Suppressor macrophage treated with lipopolysaccharide for 1 hour (primary cell): ENCODE measurements at regions not wholly inside any gene's neighbourhood (a gene's known extent, or its start where the extent isn't known, plus 50 kb on each side); places are given as distances from the start of the nearest gene placed in this dataset.

ENCODE experiments used
- DNase-seq, 3 donors: peaks; one replicate each; pipeline ENCODE4 v3.0.0-alpha.2; 2020 to 2022

DNA sequence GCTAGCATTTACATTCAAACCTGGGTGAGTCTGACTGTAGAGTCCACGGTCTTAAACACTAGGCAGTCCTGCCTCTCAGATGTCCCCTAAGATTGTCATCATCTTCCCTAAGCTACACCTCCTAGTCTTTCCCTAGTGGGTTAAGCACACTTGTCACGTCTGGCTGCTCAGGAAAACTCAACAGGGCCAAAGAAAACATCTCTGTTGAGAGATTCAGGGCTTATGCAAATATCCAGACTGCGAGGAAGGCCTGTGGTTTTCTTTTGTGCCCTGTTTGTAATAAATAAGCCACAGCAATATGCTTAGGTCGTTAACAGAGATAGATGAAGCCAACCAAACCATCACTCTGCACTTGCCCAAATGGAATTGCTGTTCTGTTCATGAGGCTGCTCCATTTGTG is 472.6 kb upstream of the DEPDC1 start:
- DNase-seq, result no peak

DNA sequence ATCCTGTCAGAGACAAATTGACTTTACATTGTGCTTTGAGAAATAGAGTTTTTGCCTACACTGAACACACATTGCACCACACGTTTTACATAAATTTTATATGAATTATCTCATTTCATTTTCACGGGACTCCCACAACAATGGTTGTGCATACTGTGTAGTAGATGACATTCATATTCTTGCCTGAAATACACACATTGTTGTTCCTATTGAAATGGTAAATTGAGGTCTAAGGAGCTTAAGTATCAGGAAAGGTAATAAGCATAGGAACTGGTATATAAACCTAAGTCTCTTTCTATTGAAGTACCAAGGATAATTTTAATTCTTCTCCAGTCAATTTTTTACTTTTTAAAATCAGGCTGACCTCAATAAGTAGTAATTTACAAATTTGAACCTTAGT is 473.7 kb upstream of the DEPDC1 start:
- DNase-seq, result no peak

DNA sequence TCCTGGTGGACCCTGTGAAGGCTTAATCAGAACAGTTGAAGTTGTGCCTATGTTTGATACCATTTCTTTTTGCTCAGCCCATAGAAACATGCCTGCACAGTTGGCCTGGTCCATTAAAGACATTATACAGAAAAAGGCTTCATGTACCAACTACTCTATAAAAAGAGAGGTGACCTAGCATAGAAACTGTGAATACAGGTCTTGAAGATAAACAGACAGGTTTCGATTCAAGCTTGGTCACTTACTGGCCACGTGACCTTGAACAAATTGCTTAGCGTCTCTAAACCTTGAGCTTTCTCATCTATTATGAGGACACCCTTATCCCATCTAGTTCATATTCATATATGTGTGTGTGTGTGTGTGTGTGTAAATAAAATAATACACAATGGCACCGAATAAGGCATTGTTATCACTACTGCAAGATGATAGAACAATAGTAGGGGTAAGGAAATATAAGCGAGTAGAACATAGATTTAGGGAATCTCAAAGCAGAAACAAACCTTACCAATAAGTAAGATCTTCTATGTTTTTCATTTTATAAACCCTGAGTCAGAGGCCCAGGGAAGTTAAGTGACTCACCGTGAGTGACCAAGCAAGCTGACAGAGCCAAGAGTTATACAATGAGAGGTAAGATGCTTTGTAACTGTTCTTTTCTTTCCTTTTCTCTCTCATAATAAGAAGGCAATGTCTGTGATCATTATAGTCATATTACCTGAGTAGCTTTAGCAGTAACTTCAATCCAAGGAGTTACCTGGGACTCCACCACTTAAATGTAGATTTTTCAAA is 476.8 kb upstream of the DEPDC1 start:
- no peak for DNase-seq

DNA sequence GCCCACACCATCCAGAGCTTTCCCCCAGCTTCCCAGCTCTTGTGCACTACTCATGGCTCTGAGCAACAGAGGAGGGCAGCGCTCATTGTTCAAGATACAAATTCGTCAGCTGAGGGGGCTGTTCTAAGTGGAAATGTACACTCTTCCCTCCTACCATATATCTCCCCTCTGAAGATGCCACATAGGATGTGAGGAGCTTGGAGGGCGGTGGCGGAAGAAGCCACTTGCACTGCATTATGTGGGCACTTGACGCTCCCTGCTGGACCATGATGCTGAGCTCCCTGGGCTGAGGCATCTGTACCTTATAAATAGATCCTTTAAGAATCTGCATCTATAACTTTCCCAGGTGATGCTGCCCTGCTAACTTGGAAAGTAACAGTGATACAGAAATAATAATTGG is 477.6 kb upstream of the DEPDC1 start:
- DNase-seq, result no peak

DNA sequence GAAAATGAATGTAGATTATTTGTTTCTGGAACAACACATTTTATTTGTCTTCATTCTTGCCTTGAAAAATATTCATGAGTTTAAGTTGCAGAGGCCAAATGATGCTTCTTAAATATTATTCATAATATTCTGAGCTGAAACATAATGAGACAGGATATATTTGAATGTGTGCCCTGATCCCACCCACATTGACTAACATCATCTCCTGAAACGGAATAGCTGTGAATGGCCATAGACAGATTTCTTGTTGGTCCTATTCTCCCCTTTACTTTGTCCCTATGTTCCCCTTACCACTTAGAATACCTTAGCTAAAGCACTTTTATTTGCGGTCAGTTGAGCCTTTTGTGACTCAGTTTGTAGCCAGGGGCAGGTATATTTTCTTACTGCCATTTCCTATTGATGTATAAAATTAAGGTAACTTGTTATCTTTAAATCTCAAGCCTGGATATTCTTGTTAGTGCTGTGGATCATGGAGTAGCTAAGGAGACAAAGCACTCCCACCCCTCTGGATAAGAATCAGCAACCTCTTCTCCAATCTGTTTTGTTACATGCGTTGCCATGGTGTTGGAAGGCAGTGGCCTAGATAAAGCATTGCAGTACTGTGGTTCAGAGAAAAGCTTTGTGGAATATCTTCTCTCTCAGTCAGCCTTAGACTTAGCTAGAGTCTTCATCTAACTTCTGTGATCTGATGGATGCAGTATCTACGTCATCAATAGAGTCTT is 478.5 kb upstream of the DEPDC1 start:
- DNase-seq, result no peak

DNA sequence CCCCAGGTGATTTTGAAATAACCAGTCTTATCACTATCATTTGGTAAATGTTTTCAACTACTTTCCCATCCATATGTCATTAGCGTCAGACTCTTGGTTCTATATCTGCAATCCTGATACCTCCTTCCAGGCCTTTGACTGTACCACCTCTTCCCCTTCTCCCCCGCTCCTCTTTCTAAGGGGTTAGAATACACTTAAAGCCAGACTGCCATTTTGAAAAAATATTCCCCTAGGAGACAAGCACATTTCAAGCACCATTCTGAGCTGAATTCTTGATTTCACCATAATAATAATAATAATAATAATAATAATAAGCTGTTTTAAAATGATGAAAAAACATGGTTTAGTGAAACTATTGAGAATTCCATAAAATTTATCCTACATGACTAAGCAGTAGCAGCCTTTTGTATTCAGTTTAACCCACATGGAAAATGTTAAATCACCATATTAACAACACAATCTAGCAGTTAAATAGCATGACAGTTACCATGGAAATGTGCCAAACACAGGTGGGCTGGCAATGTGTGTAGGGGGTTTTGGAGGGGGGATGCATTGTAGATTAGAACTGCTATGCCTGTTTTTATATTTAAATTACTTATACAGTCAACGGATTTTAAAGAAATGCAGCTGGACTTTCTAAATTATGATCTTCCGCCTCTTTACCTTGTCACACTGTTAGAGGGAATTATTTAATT is 480.2 kb upstream of the DEPDC1 start:
- no peak for DNase-seq

DNA sequence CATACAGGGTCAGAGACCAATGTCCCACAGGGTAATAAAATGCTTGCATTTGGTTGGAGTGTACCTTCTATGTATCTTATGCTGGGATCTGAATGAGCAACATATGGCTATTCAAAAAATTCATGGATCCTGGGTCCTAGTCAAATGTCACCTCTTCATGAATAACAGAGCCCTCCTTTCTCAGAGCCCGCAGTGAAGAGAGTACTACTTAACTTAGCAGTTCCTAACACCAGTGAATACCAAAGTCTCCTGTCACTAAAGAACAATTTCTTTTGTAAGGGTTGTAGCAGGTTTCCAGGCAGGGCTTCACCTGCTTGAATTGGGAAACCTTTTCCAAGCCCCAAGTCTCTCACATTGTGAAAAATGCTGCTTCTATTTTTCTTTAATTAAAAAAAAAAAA is 483.0 kb upstream of the DEPDC1 start:
- no peak for DNase-seq

DNA sequence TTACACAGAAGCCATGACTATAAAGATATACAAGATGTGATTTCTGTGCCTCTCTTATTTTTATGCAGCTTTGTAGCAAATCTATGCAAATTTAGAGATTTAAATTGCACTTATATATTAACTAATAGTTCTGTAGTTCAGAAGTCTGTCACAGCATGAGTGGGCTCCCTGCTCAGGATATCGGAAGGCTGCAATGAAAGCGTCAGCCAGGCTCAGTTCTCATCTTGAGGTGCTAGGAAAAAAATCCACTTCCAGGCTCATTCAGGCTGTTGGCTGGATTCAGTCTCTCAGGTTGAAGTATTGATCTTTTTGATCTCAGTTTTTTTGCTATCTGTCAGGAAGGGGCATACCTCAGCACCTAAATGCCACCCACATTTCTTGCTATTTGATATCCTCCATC is 487.4 kb upstream of the DEPDC1 start:
- no peak for DNase-seq

DNA sequence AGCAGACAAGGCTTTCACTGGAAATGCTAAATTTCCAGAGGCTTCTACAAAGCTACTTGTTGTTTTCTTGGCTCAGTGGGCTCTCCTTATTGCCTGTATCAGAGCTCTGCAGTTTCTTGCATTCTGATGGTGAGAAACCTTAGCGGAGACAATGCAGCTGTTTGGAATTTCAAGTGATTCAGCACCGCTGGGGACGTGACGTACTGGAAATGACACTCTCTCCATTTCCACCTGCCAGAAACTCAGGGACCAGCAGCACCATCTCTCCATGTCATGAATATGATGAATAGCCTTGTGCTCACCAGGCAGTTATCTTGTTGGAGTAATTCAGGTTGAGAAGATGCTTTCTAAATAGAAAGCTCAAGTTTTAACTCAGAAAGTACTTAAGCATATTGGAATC is 497.2 kb upstream of the DEPDC1 start:
- DNase-seq, result no peak

DNA sequence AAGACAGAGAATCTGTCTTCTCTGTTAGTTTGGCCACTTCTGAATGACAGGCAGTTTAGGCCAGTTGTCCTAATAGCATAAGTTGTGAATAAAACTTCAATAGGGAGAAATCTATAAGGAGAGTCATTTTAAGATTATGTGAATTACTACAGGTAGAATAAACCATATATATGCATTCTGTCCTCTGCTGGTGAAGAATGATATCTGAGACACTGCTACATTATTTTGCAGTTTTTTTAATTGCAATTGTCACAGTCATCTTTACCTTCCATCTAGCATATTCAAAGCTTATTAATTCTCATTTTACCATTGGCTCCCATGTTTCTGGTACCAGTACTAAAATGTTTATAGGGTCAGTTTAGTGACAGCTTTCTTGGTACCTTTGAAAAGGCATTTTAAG is 519.6 kb upstream of the DEPDC1 start:
- no peak for DNase-seq

DNA sequence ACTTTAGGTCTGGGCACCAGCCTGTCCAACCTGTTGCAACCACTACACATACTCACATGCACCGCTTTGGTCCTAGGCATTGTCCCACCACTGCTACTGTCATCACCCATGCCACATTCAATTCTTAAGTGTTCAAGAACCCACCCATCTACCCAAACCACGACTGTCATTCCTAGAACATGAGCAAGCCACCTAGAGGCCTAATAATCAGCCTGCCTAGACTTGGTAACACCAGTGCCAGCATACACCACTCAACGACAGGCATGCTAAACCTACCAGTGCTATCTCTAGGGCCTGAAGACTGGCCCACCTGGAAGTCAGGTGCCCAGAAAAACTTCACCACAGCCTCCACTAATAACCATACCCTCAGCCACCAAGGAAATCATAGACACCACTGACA is 532.8 kb upstream of the DEPDC1 start:
- DNase-seq, result no peak

DNA sequence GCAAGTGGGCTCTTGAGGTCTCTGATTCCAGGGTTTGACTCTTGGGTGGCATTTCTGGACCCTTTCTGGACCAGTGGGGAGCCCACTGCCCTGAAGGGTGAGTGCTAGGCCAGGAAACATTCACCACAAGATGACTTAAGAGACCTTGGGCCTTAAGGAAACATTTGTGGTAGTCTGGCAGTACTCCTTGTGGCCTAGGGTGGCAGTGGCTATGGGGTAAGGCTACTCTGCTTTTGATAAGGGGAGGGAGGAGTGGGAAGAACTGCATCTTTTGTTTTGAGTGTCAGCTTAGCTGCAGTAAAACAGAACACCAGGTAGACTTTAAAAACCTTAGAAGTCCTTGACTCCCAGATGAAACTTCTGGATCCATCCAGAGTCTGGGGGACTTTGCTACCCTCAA is 529.3 kb upstream of the LRRC7 start:
- DNase-seq, result no peak

DNA sequence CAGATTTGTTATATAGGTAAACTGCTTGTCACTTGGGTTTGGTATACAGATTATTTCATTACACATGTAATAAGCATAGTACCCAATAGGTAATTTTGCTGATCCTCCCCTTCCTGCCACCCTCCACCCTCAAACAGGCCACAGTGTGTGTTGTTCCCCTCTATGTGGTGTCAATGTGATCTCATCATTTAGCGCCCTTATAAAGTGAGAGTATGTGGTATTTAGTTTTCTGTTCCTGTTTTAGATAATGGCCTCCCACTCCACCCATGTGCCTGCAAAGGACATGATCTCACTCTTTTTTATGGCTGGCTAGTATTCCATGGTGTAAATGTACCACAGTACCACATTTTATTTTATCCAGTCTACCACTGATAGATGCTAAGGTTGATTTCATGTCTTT is 522.1 kb upstream of the LRRC7 start:
- DNase-seq, result no peak

DNA sequence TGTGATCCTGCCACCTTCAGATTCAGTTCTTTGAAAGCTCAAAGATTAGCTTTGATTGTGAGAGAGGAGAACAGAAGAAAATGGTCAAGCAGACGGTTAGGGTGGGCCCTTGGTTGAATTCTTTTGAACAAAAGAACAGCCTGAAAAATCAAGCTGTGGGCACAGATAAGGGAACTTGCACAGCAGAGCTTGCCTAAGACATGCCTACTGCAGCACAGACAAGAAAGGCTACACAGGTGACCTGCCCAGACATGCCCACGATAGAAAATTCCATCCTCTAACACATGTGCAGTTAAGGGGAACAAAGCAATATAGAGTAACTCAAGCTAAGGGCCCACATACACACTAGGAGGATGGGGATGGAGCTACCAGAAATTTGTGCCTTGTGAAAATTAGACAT is 512.5 kb upstream of the LRRC7 start:
- no peak for DNase-seq

DNA sequence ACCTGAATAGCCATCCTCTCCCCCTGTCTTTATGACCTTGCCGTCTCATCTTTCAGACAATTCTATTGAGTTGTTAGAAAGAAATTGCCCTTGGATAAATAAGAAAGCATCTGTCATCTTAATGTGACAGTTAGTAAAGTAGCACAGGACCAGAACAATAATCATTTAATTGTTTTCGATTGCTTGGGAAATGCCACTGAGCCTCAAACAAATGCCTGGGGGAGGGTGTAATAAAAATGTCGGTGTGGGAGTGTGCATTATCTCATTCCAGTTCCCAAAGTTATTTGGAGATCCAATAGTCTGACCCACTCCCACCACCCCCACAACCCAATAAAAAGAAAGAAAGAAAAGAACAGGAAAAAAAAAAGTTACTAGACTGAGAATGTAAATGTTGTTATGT is 509.3 kb upstream of the LRRC7 start:
- no peak for DNase-seq

DNA sequence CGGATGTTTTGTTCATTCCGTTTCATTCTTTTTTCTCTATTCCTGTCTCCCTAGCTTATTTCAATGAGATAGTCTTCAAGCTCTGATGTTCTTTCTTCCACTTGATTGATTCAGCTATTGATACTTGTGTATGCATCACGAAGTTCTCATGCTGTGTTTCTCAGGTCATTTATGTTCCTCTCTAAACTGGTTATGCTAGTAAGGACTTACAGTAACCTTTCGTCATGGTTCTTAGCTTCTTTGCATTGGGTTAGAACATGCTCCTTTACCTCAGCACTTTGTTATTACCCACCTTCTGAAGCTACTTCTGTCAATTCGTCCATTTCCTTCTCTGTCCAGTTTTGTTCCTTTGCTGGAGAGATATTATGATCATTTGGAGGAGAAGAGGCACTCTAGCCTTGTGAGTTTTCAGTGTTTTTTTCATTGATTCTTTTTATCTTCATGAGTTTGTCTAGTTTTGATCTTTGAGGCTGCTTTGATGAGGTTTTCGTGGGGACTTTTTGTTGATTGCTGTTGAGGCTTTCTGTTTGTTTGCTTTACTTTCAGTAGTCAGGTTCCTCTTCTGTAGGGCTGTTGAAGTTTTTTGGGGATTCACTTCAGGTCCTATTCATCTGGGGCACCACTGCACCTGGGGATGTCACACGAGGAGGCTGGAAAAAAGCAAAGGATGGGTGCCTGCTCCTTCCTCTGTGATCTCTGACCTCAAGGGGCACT is 496.9 kb upstream of the LRRC7 start:
- DNase-seq, result no peak

DNA sequence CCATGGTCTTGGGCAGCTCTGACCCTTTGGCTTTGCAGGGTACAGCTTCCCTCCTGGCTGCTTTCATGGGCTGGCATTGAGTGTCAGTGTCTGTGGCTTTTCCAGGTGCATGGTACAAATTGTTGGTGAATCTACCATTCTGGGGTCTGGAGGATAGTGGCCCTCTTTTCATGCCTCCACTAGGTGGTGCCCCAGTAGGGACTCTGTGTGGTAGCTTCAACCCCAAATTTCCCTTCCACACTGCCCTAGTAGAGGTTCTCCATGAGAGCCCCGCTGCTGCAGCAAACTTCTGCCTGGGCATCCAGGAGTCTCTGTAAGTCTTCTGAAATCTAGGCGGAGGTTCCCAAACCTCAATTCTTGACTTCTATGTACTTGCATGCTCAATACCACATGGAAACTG is 494.5 kb upstream of the LRRC7 start:
- no peak for DNase-seq

DNA sequence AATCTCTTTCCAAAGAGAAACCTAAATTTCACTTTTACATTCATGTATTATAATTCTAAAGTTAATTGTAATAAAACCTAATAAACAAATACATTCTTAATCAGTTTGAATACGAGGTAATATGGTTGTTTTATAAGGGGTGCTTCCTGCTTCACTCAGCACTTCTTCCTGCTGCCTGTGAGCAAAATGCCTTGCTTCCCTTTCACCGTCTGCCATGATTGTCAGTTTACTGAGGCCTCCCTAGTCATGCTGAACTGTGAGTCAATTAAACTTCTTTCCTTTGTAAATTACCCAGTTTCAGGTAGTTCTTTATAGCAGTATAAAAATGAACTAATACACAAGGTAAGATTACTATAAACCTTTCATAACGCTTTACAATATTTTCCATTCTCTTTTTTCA is 491.1 kb upstream of the LRRC7 start:
- no peak for DNase-seq

DNA sequence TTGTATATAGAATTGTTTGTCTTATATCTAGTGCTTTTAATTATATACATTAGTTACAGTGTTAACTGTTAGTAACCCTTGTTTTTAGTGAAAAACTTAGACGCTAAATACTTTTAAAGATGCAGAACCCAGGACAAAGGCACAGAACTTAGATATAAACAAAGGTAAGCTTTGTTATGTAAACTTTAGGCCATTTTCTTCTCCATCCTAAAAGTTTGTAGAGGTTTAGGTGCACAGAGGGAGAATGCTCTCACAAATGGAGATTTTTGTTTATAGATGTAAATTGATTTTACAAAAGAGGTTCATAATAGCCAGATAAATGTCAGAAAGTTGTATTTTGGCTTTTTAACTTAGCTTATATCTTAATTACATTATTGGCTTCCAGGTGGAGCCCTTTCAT is 490.5 kb upstream of the LRRC7 start:
- no peak for DNase-seq

DNA sequence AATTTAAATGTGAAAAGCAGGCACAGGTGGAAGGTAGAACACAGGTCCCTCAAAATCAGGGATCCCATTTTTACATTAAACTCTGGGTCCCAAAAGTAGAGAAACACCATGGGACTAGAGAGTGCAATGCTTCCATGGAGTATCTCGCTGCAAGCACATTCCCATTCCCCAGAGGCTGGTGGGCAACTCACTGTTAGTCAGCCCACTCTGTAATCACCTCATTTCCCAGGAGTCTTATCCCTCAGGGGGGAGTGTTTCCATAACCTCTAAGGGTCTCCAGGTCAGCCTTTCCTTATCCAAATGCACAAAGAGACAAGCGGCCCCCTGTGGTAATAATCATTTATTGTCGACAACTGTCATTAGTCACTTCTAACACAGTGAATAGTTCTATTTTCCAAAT is 490.1 kb upstream of the LRRC7 start:
- DNase-seq, result no peak

DNA sequence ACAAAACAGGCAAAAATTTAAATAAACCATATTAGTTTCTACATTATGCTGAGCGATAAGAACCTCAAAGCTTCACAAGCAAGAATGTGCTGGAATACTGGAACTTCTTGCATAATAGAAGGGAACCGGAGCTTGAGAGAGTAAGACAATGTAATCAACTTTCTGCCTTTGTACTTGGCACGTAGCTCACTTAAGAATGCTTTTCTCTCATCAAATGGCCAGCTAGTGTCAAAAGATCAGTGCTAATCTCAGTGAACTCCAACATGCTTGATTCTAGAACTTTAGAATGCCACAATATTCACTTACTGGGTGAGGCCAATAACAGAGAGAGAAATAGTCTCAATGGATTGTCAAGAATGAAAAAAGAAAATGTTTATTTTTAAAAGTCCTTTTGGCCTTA is 486.1 kb upstream of the LRRC7 start:
- no peak for DNase-seq

DNA sequence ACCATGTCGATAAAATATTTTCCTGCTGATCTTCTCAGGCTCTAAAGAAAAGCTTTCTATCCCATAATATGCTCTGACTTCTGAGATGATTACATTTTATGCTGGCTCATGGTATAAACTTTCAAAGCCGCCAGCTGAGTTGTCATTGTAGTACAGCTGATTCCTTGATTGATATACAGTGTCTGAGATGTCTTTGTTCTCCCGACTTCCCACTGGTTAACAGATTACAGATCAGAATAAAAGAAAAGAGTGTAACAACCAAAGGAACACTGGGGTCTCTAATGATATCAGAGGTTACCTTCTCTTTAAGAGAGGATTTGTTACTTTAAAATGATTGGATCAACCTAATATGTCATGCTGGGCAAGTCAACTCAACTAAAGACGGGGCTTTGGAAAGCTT is 485.4 kb upstream of the LRRC7 start:
- DNase-seq, result no peak

DNA sequence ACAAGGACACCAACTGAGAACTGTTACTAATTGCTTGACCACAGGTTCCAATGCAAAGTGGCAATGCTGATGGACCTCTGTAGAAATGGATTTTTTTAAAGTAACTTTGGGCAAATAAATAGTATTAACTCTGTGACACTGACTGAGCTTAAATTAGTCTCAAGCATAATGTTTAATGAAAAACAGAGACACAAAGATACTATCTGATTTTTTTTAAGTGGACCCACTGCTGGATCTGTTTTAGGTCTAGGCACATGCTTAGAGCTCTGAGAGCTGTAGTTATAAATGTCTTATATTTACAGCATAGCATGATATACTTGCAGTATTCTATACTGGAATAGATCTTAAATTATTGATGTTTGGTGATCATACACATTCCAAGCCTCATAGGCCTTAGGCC is 481.6 kb upstream of the LRRC7 start:
- no peak for DNase-seq

DNA sequence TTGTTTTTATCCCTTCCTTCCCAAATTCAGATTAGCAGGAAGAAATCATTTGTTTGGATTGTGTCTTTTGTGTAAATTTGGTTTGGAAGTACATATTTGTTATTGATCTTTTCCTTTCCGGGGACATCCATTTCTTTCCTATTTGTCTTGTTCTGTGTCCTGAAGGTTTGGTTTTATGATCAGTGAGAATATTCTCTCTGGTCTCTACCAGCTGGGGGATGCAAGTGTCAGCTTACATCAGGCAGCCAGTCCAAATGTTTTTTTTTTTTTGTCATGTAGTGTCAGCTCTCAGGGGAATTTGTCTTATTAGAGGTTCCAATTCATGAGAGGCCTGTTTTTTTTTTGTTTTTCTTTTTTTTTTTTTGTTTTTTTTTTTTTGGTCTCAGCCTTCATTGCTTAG is 479.2 kb upstream of the LRRC7 start:
- no peak for DNase-seq
